ENCODE measurements at regions not wholly inside any gene's neighbourhood (a gene's known extent, or its start where the extent isn't known, plus 50 kb on each side); places are given as distances from the start of the nearest gene placed in this dataset.

DNA sequence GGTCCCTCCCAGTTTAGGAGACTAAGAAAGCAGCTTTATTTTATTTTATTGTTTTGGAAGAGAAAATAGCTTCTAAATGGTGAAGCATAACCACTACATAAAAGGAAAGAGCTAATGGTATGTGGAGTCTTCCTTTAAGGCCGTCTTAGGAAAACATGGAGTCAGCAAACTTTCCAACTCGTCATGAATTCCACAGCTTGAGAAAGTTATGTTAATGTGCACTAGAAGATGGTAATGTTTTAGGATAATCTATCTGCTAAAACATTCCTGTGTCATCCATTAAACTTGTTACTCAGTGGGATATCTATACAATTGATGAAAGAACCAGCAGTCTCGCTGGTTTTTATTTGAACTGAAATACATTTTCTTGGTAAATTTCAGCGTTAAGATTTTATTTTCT lies 448.4 kb upstream of the SEL1L start:
- TF ChIP-seq POLR2AphosphoS5 (IDR thresholded peaks at IDR 0.05; ENCODE audit: low read depth, low read length) (no peak), TAF1 (IDR thresholded peaks at IDR 0.05; ENCODE audit: borderline replicate concordance, insufficient read depth, low read length) (no peak), SIN3A (IDR thresholded peaks at IDR 0.05; ENCODE audit: borderline replicate concordance, insufficient read depth, low read length) (no peak)
- TF ChIP-seq, protein P1, sequence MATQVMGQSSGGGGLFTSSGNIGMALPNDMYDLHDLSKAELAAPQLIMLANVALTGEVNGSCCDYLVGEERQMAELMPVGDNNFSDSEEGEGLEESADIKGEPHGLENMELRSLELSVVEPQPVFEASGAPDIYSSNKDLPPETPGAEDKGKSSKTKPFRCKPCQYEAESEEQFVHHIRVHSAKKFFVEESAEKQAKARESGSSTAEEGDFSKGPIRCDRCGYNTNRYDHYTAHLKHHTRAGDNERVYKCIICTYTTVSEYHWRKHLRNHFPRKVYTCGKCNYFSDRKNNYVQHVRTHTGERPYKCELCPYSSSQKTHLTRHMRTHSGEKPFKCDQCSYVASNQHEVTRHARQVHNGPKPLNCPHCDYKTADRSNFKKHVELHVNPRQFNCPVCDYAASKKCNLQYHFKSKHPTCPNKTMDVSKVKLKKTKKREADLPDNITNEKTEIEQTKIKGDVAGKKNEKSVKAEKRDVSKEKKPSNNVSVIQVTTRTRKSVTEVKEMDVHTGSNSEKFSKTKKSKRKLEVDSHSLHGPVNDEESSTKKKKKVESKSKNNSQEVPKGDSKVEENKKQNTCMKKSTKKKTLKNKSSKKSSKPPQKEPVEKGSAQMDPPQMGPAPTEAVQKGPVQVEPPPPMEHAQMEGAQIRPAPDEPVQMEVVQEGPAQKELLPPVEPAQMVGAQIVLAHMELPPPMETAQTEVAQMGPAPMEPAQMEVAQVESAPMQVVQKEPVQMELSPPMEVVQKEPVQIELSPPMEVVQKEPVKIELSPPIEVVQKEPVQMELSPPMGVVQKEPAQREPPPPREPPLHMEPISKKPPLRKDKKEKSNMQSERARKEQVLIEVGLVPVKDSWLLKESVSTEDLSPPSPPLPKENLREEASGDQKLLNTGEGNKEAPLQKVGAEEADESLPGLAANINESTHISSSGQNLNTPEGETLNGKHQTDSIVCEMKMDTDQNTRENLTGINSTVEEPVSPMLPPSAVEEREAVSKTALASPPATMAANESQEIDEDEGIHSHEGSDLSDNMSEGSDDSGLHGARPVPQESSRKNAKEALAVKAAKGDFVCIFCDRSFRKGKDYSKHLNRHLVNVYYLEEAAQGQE (IDR thresholded peaks at IDR 0.05; ENCODE audit: insufficient read depth in 1 of 2, low read depth in 2 of 2, low read length in 2 of 2), result no peak
